ENCODE measurements at regions not wholly inside any gene's neighbourhood (a gene's known extent, or its start where the extent isn't known, plus 50 kb on each side); places are given as distances from the start of the nearest gene placed in this dataset.
A peak's percentile ranks its signal among the peaks of the same experiment; 100 is the strongest.

GRCh38 chr5:25241981-25242380, 597.2 kb upstream of the CDH10 start:
- no peak for TF ChIP-seq CTCF (IDR thresholded peaks at IDR 0.05)

GRCh38 chr5:25224316-25224982, 579.7 kb upstream of the CDH10 start:
- TF ChIP-seq CTCF (IDR thresholded peaks at IDR 0.05): no peak

GRCh38 chr5:25190521-25191000, 545.8 kb upstream of the CDH10 start:
- no peak for TF ChIP-seq CTCF (IDR thresholded peaks at IDR 0.05)

- no peak for TF ChIP-seq CTCF (IDR thresholded peaks at IDR 0.05)
Measured at GRCh38 chr5:25181249-25181648, 536.5 kb upstream of the CDH10 start.

- no peak for TF ChIP-seq CTCF (IDR thresholded peaks at IDR 0.05)
Measured at GRCh38 chr5:25160891-25161290, 516.1 kb upstream of the CDH10 start.

- no peak for TF ChIP-seq CTCF (IDR thresholded peaks at IDR 0.05)
Measured at GRCh38 chr5:25150819-25151218, 506.0 kb upstream of the CDH10 start.

GRCh38 chr5:25128606-25129005, 483.8 kb upstream of the CDH10 start:
- no peak for TF ChIP-seq CTCF (IDR thresholded peaks at IDR 0.05)

GRCh38 chr5:25119650-25120049, 474.9 kb upstream of the CDH10 start:
- TF ChIP-seq CTCF (IDR thresholded peaks at IDR 0.05): peak; percentile 69

Measured in LNCAP (cell line).